H9 (cell line): ENCODE measurements at regions not wholly inside any gene's neighbourhood (a gene's known extent, or its start where the extent isn't known, plus 50 kb on each side); places are given as distances from the start of the nearest gene placed in this dataset.

ENCODE experiments used
- DNase-seq: peaks from one replicate; pipeline ENCODE4 v3.0.0-alpha.2; 2017
- H2AFZ ChIP-seq: one replicate; pipeline ENCODE4 v1.6.1; 2013; ENCODE audit warnings: mild to moderate bottlenecking, low read length, control low read depth, moderate library complexity
- H2AK5ac ChIP-seq: 2 replicates; pipeline ENCODE4 v1.6.1; 2013; ENCODE audit warnings: low read length, control low read depth, mixed read lengths; ENCODE audit not compliant: insufficient read length
- H2BK120ac ChIP-seq: one replicate; pipeline ENCODE4 v1.6.1; 2013; ENCODE audit warnings: low read depth, mild to moderate bottlenecking, low read length, control low read depth, inconsistent platforms; ENCODE audit not compliant: poor library complexity, severe bottlenecking
- H2BK12ac ChIP-seq: 2 replicates; pipeline ENCODE4 v1.6.1; 2013; ENCODE audit warnings: low read length, control low read depth, mixed read lengths, low read depth; ENCODE audit not compliant: insufficient read length
- H2BK15ac ChIP-seq: 2 replicates; pipeline ENCODE4 v1.6.1; 2013; ENCODE audit warnings: low read depth, low read length, control low read depth
- H2BK20ac ChIP-seq: one replicate; pipeline ENCODE4 v1.6.1; 2013; ENCODE audit warnings: low read depth, mild to moderate bottlenecking, low read length, control low read depth, inconsistent platforms; ENCODE audit not compliant: poor library complexity, severe bottlenecking
- H2BK5ac ChIP-seq: 2 replicates; pipeline ENCODE4 v1.6.1; 2013; ENCODE audit warnings: low read length, control low read depth, mixed read lengths; ENCODE audit not compliant: insufficient read length
- H3K14ac ChIP-seq: 2 replicates; pipeline ENCODE4 v1.6.1; 2013; ENCODE audit warnings: low read length, control low read depth; ENCODE audit not compliant: insufficient read depth
- H3K18ac ChIP-seq: 2 replicates; pipeline ENCODE4 v1.6.1; 2013; ENCODE audit warnings: low read depth, mild to moderate bottlenecking, mixed read lengths, low read length, control low read depth; ENCODE audit not compliant: insufficient read length
- H3K23ac ChIP-seq: 2 replicates; pipeline ENCODE4 v1.6.1; 2013; ENCODE audit warnings: low read length, control low read depth, mixed read lengths, low read depth; ENCODE audit not compliant: insufficient read length
- H3K23me2 ChIP-seq: 2 replicates; pipeline ENCODE4 v1.6.1; 2013; ENCODE audit warnings: low read depth, mild to moderate bottlenecking, mixed read lengths, low read length, control low read depth; ENCODE audit not compliant: insufficient read length, poor library complexity, severe bottlenecking
- H3K27ac ChIP-seq: 2 replicates; pipeline ENCODE4 v1.5.1; 2013; ENCODE audit warnings: low read length, control low read depth, mixed read lengths, low read depth; ENCODE audit not compliant: insufficient read length
- H3K27me3 ChIP-seq: 2 replicates; pipeline ENCODE4 v1.6.1; 2013; ENCODE audit warnings: low read length, control low read depth, inconsistent platforms; ENCODE audit not compliant: insufficient read depth
- H3K4ac ChIP-seq: 2 replicates; pipeline ENCODE4 v1.6.1; 2013; ENCODE audit warnings: low read depth, mild to moderate bottlenecking, control low read depth, inconsistent platforms, low read length, moderate library complexity
- H3K4me1 ChIP-seq: 2 replicates; pipeline ENCODE4 v1.6.1; 2013; ENCODE audit warnings: low read length, control low read depth, inconsistent platforms; ENCODE audit not compliant: insufficient read depth
- H3K4me2 ChIP-seq: 2 replicates; pipeline ENCODE4 v1.6.1; 2013; ENCODE audit warnings: low read length, control low read depth, mixed read lengths; ENCODE audit not compliant: insufficient read length, insufficient read depth
- H3K56ac ChIP-seq: 2 replicates; pipeline ENCODE4 v1.6.1; 2013; ENCODE audit warnings: low read depth, mild to moderate bottlenecking, mixed read lengths, low read length, control low read depth; ENCODE audit not compliant: insufficient read length
- H3K79me1 ChIP-seq: 2 replicates; pipeline ENCODE4 v1.6.1; 2013; ENCODE audit warnings: low read depth, mild to moderate bottlenecking, moderate library complexity, low read length, control low read depth, inconsistent platforms; ENCODE audit not compliant: insufficient read depth, poor library complexity, severe bottlenecking
- H3K79me2 ChIP-seq: 2 replicates; pipeline ENCODE4 v1.6.1; 2013; ENCODE audit warnings: low read length, control low read depth, inconsistent platforms; ENCODE audit not compliant: insufficient read depth
- H3K9ac ChIP-seq: 2 replicates; pipeline ENCODE4 v1.6.1; 2013; ENCODE audit warnings: low read length, control low read depth, mixed read lengths; ENCODE audit not compliant: insufficient read length; ENCODE audit errors: extremely low read depth
- H3K9me3 ChIP-seq: one replicate; pipeline ENCODE4 v1.6.1; 2013; ENCODE audit warnings: low read depth, low read length, inconsistent platforms; ENCODE audit not compliant: control insufficient read depth
- H3T11ph ChIP-seq: one replicate; pipeline ENCODE4 v1.6.1; 2013; ENCODE audit warnings: mild to moderate bottlenecking, low read length, control low read depth, inconsistent platforms
- H4K20me1 ChIP-seq: one replicate; pipeline ENCODE4 v1.6.1; 2013; ENCODE audit not compliant: control insufficient read depth, insufficient read length, insufficient read depth
- H4K5ac ChIP-seq: 2 replicates; pipeline ENCODE4 v1.6.1; 2013; ENCODE audit warnings: low read depth, mild to moderate bottlenecking, mixed read lengths, low read length, control low read depth; ENCODE audit not compliant: insufficient read length
- H4K8ac ChIP-seq: replicated peaks from 2 replicates; pipeline ENCODE4 v1.6.1; 2013; ENCODE audit warnings: low read length, control low read depth, mixed read lengths, low read depth; ENCODE audit not compliant: insufficient read length
- H4K91ac ChIP-seq: 2 replicates; pipeline ENCODE4 v1.6.1; 2013; ENCODE audit warnings: low read depth, mild to moderate bottlenecking, moderate library complexity, mixed read lengths, low read length, control low read depth; ENCODE audit not compliant: insufficient read length
- H3K27ac Mint-ChIP-seq, 3 experiments: 2 replicates in 2 of 3; 3 replicates in 1 of 3; pipeline ENCODE4 v1.8.0; 2020 to 2021; ENCODE audit warnings: mixed read lengths in 3 of 3, mild to moderate bottlenecking in 1 of 3, moderate library complexity in 1 of 3
- H3K27me3 Mint-ChIP-seq: 2 replicates; pipeline ENCODE4 v1.8.0; 2021; ENCODE audit warnings: low read depth, mild to moderate bottlenecking, moderate library complexity, mixed read lengths
- H3K36me3 Mint-ChIP-seq, 3 experiments: 2 replicates in 2 of 3; 3 replicates in 1 of 3; pipeline ENCODE4 v1.8.0; 2020 to 2021; ENCODE audit warnings: low read depth in 3 of 3, mixed read lengths in 3 of 3; ENCODE audit not compliant: insufficient read depth in 1 of 3
- H3K4me1 Mint-ChIP-seq, 2 experiments: 2 replicates each; pipeline ENCODE4 v1.8.0; 2020; ENCODE audit warnings: mixed read lengths in 2 of 2
- H3K4me3 Mint-ChIP-seq, 2 experiments: 2 replicates in 1 of 2; 3 replicates in 1 of 2; pipeline ENCODE4 v1.8.0; 2020 to 2021; ENCODE audit warnings: mild to moderate bottlenecking in 2 of 2, mixed read lengths in 2 of 2, moderate library complexity in 1 of 2
- H3K9me3 Mint-ChIP-seq, 2 experiments: 2 replicates in 1 of 2; 3 replicates in 1 of 2; pipeline ENCODE4 v1.8.0; 2020; ENCODE audit warnings: mild to moderate bottlenecking in 2 of 2, mixed read lengths in 2 of 2, moderate library complexity in 1 of 2
- CTCF ChIP-seq: fragments of 200-600 bp; sonication (generic); conservative IDR thresholded peaks from 3 replicates; pipeline ENCODE4 v1.8.0; 2021; ENCODE audit warnings: antibody characterized with exemption, mild to moderate bottlenecking
- WGBS: extraction: QIAGEN DNeasy Blood & Tissue Kit; methylation state at CpG from one replicate; pipeline ENCODE4 v1.1.7; 2013; ENCODE audit warnings: missing lambda C conversion rate, low lambda C conversion rate, mixed read lengths; ENCODE audit not compliant: insufficient read length; ENCODE audit errors: extremely low coverage; 5-methylcytosine and 5-hydroxymethylcytosine counted together

- H3K36me3 Mint-ChIP-seq = peaks cover 0 to 4% (median 0%) of the 10 kb centered on the region in 3 experiments; a peak in 1 of 7 replicates
- Histone ChIP-seq H2BK5ac (no peak overlapping the region), H3K27me3 (no peaks in the 10 kb centered on the region), H3T11ph (no peak overlapping the region), H3K4ac (no peak overlapping the region), H3K9me3 (no peaks in the 10 kb centered on the region), H3K18ac (no peak overlapping the region), H3K4me1 (no peaks in the 10 kb centered on the region), H3K23ac (no peak overlapping the region), H3K14ac (no peak overlapping the region), H3K79me2 (no peaks in the 10 kb centered on the region), H3K23me2 (no peaks in the 10 kb centered on the region), H2AFZ (no peak overlapping the region), H3K79me1 (no peaks in the 10 kb centered on the region), H3K9ac (no peak overlapping the region), H3K4me2 (no peak overlapping the region), H4K20me1 (no peaks in the 10 kb centered on the region), H2BK20ac (no peak overlapping the region), H2BK120ac (no peak overlapping the region), H3K27ac (no peak overlapping the region), H4K8ac (no peak overlapping the region), H2AK5ac (no peak overlapping the region), H3K56ac (no peak overlapping the region), H2BK12ac (no peak overlapping the region), H4K5ac (no peak overlapping the region), H4K91ac (no peak overlapping the region), H2BK15ac (no peak overlapping the region)
- no peak overlapping the region for H3K4me3 Mint-ChIP-seq
- DNase-seq = no peak
- WGBS = no CpG with 5 or more reads among the region's 5 CpGs
- peaks cover 2% of the 10 kb centered on the region; the same call in 1 of the 2 replicates for H3K27me3 Mint-ChIP-seq
- no peaks in the 10 kb centered on the region for H3K9me3 Mint-ChIP-seq
- H3K27ac Mint-ChIP-seq = no peak overlapping the region
- H3K4me1 Mint-ChIP-seq = peaks cover 3 to 4% of the 10 kb centered on the region in 2 experiments; a peak in 3 of 4 replicates
- TF ChIP-seq CTCF = no peak
These were observed 385.9 kb downstream of the GPATCH2 start for GRCh38 chr1:217244971-217245370.
